ENCODE measurements at regions not wholly inside any gene's neighbourhood (a gene's known extent, or its start where the extent isn't known, plus 50 kb on each side); places are given as distances from the start of the nearest gene placed in this dataset.

GRCh38 chr10:113992471-113993011 is 51.1 kb upstream of the ADRB1 start:
- peaks cover 4% of the 10 kb centered on the region for H3K9me3 Mint-ChIP-seq
- ATAC-seq (no peak), DNase-seq (ENCODE audit: low spot score in 2 of 2) (no peak)
- peaks cover 5% of the 10 kb centered on the region for H3K4me1 Mint-ChIP-seq
- H3K4me3 Mint-ChIP-seq, result no peak overlapping the region
- no peak overlapping the region for H3K27ac Mint-ChIP-seq
- H3K36me3 Mint-ChIP-seq, result no peaks in the 10 kb centered on the region

GRCh38 chr10:113993489-113993991 is 50.1 kb upstream of the ADRB1 start:
- Mint-ChIP-seq H3K4me1 (peaks cover 5% of the 10 kb centered on the region), H3K27ac (no peak overlapping the region), H3K36me3 (no peaks in the 10 kb centered on the region), H3K4me3 (no peak overlapping the region), H3K9me3 (no peaks in the 10 kb centered on the region)
- DNase-seq (ENCODE audit: low spot score in 2 of 2) (no peak), ATAC-seq (no peak)
